NB4 (cell line): ENCODE measurements at regions not wholly inside any gene's neighbourhood (a gene's known extent, or its start where the extent isn't known, plus 50 kb on each side); places are given as distances from the start of the nearest gene placed in this dataset.

Experiments used
- DNase-seq: peaks from one replicate; pipeline ENCODE4 v3.0.0; 2010; ENCODE audit warnings: low read depth
- H3K4me3 ChIP-seq: one replicate; pipeline ENCODE4 v1.5.1; 2011; ENCODE audit warnings: mild to moderate bottlenecking, low read depth, low read length, moderate library complexity
- CTCF ChIP-seq: IDR thresholded peaks from one replicate; pipeline ENCODE4 v1.5.1; 2012; ENCODE audit warnings: low read depth, low read length
- MAX ChIP-seq: IDR thresholded peaks from 2 replicates; pipeline ENCODE4 v1.6.1; 2011; ENCODE audit warnings: low read depth, low read length
- MYC ChIP-seq: IDR thresholded peaks from 2 replicates; pipeline ENCODE4 v1.6.1; 2011; ENCODE audit warnings: low read depth, low read length
- POLR2A ChIP-seq: IDR thresholded peaks from 2 replicates; pipeline ENCODE4 v1.6.1; 2011; ENCODE audit warnings: mild to moderate bottlenecking; ENCODE audit not compliant: insufficient read length; ENCODE audit errors: extremely low read depth

DNA sequence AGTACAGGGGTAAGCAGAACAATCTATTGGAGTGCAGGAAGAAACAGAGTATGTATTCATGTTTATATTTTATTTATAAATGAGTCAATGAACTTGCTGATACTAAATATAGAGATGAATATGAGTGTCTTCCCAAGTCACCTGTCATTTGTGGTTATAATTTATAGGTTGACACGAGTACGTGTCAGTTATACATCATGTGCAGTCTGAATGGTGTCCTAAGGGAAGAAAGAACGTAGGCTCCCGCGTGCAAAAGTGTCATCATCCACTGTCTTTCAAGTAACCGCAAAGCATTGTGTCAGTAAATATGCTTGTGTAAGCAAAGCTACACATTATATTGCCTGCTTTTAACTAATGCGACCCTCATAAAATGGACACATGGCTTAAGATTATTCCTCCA lies 786.1 kb downstream of the KCNJ2 start:
- TF ChIP-seq CTCF (no peak), MAX (no peak), POLR2A (no peak), MYC (no peak)
- H3K4me3 ChIP-seq, result no peak overlapping the region
- DNase-seq, result no peak

GRCh38 chr17:70956726-70957125 lies 787.4 kb downstream of the KCNJ2 start:
- no peak for DNase-seq
- TF ChIP-seq CTCF (no peak), POLR2A (no peak), MAX (no peak), MYC (no peak)

DNA sequence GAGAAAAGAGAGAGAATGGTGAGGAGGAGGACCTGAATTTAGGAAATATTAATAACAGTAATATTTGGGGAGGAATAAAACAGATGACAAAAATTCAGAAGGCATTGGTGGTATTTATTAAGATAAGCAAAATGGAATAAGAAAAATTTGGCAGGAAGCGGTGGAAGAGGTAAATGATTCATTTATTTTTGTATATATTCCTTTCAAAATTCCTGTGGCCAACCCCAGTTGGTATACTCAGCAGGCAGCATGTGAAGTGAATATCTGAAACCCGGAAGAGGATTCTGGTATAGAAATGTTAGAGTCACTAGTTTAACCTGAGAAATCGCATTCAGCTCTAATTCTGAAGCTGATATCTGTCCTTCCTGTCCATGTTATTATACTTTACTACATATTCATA lies 792.0 kb downstream of the KCNJ2 start:
- TF ChIP-seq MYC, result no peak
- no peak for TF ChIP-seq MAX
- no peak for TF ChIP-seq CTCF
- TF ChIP-seq POLR2A, result no peak

More at GRCh38 chr17:70956726-70957125, 787.4 kb downstream of the KCNJ2 start:
- H3K4me3 ChIP-seq, result no peak overlapping the region

GRCh38 chr17:70968302-70968701 lies 799.0 kb downstream of the KCNJ2 start:
- DNase-seq, result no peak
- TF ChIP-seq POLR2A (no peak), MAX (no peak), CTCF (no peak), MYC (no peak)
- no peak overlapping the region for H3K4me3 ChIP-seq

More for the DNA sequence above, 792.0 kb downstream of the KCNJ2 start:
- DNase-seq, result no peak
- H3K4me3 ChIP-seq, result no peak overlapping the region

GRCh38 chr17:70969521-70970034 lies 800.2 kb downstream of the KCNJ2 start:
- TF ChIP-seq MAX (no peak), POLR2A (no peak), MYC (no peak)
- no peak overlapping the region for H3K4me3 ChIP-seq
- DNase-seq, result no peak

GRCh38 chr17:70976447-70976846 lies 807.1 kb downstream of the KCNJ2 start:
- DNase-seq, result no peak
- TF ChIP-seq POLR2A (no peak), MAX (no peak), CTCF (no peak)
- H3K4me3 ChIP-seq, result no peak overlapping the region
